Activated naive CD4-positive, alpha-beta T cell treated with anti-CD3 and anti-CD28 coated beads, Interleukin-2, amount 50 U/mL, for 72 hours (primary cell): ENCODE measurements at regions not wholly inside any gene's neighbourhood (a gene's known extent, or its start where the extent isn't known, plus 50 kb on each side); places are given as distances from the start of the nearest gene placed in this dataset.
A peak's percentile ranks its signal among the peaks of the same experiment; 100 is the strongest.

ENCODE experiments used
- ATAC-seq, 2 donors: fragments of 150-1000 bp; cut with Tn5 transposase; 2 replicates each; pipeline ENCODE4 v1.10.0; 2021; ENCODE audit warnings: mild to moderate bottlenecking in 2 of 2, moderate library complexity in 2 of 2
- DNase-seq, 2 donors: peaks; one replicate each; pipeline ENCODE4 v3.0.0; 2021 to 2022; ENCODE audit warnings: low spot score in 2 of 2
- H3K27ac Mint-ChIP-seq, 2 donors: one replicate each; pipeline ENCODE4 v1.8.0; 2022; ENCODE audit warnings: mild to moderate bottlenecking in 2 of 2, mixed read lengths in 2 of 2
- H3K36me3 Mint-ChIP-seq, 2 donors: one replicate each; pipeline ENCODE4 v1.8.0; 2022; ENCODE audit warnings: mixed read lengths in 2 of 2
- H3K9me3 Mint-ChIP-seq, 2 donors: one replicate each; pipeline ENCODE4 v1.8.0; 2022; ENCODE audit warnings: mixed read lengths in 2 of 2

- ATAC-seq (no peak), DNase-seq (peak in 1 of 2 donors; percentile 43)
- Mint-ChIP-seq H3K27ac (no peak overlapping the region), H3K9me3 (no peaks in the 10 kb centered on the region), H3K36me3 (no peaks in the 10 kb centered on the region)
These were observed 1082.5 kb downstream of the BRD1 start for GRCh38 chr22:48744967-48745841.

- Mint-ChIP-seq H3K27ac (no peak overlapping the region), H3K36me3 (no peaks in the 10 kb centered on the region), H3K9me3 (no peaks in the 10 kb centered on the region)
- ATAC-seq: no peak
- DNase-seq: peak in 1 of 2 donors; percentile 49
These were observed 1083.4 kb downstream of the BRD1 start for GRCh38 chr22:48744283-48744641.

- Mint-ChIP-seq H3K9me3 (no peaks in the 10 kb centered on the region), H3K36me3 (no peaks in the 10 kb centered on the region), H3K27ac (no peak overlapping the region)
- ATAC-seq (no peak), DNase-seq (no peak)
These were observed 1083.9 kb downstream of the BRD1 start for GRCh38 chr22:48743601-48744282.

- no peak for ATAC-seq
- peak in 1 of 2 donors; percentile 48 for DNase-seq
- H3K9me3 Mint-ChIP-seq: no peaks in the 10 kb centered on the region
- no peaks in the 10 kb centered on the region for H3K36me3 Mint-ChIP-seq
- H3K27ac Mint-ChIP-seq: no peak overlapping the region
These were observed 1084.9 kb downstream of the BRD1 start for GRCh38 chr22:48742556-48743343.

GRCh38 chr22:48742191-48742555 is 1085.5 kb downstream of the BRD1 start:
- H3K9me3 Mint-ChIP-seq: no peaks in the 10 kb centered on the region
- no peaks in the 10 kb centered on the region for H3K36me3 Mint-ChIP-seq
- H3K27ac Mint-ChIP-seq: no peak overlapping the region
- DNase-seq (peak in 1 of 2 donors; percentile 42), ATAC-seq (no peak)

- H3K9me3 Mint-ChIP-seq: no peaks in the 10 kb centered on the region
- no peak for ATAC-seq
These were observed 1086.1 kb downstream of the BRD1 start for GRCh38 chr22:48741540-48741939.

GRCh38 chr22:48740731-48741405 is 1086.8 kb downstream of the BRD1 start:
- ATAC-seq: no peak
- DNase-seq: peak in 1 of 2 donors; percentile 38
- Mint-ChIP-seq H3K9me3 (no peaks in the 10 kb centered on the region), H3K27ac (no peak overlapping the region), H3K36me3 (no peaks in the 10 kb centered on the region)

More at GRCh38 chr22:48741540-48741939, 1086.1 kb downstream of the BRD1 start:
- DNase-seq: peak in 1 of 2 donors; percentile 28
- Mint-ChIP-seq H3K36me3 (no peaks in the 10 kb centered on the region), H3K27ac (no peak overlapping the region)

GRCh38 chr22:48740086-48740730 is 1087.5 kb downstream of the BRD1 start:
- Mint-ChIP-seq H3K9me3 (no peaks in the 10 kb centered on the region), H3K36me3 (no peaks in the 10 kb centered on the region), H3K27ac (no peak overlapping the region)
- ATAC-seq: no peak
- DNase-seq: peak in 1 of 2 donors; percentile 49

GRCh38 chr22:48739348-48740085 is 1088.2 kb downstream of the BRD1 start:
- H3K9me3 Mint-ChIP-seq: no peaks in the 10 kb centered on the region

GRCh38 chr22:48738204-48738980 is 1089.3 kb downstream of the BRD1 start:
- DNase-seq: peak in 1 of 2 donors; percentile 34
- ATAC-seq: no peak
- Mint-ChIP-seq H3K9me3 (no peaks in the 10 kb centered on the region), H3K36me3 (no peaks in the 10 kb centered on the region), H3K27ac (no peak overlapping the region)

More at GRCh38 chr22:48739348-48740085, 1088.2 kb downstream of the BRD1 start:
- no peak for ATAC-seq
- peak in 1 of 2 donors; percentile 13 for DNase-seq
- H3K36me3 Mint-ChIP-seq: no peaks in the 10 kb centered on the region
- no peak overlapping the region for H3K27ac Mint-ChIP-seq

- Mint-ChIP-seq H3K36me3 (no peaks in the 10 kb centered on the region), H3K9me3 (no peaks in the 10 kb centered on the region), H3K27ac (no peak overlapping the region)
- ATAC-seq (no peak), DNase-seq (peak in 1 of 2 donors; percentile 35)
These were observed 1090.0 kb downstream of the BRD1 start for GRCh38 chr22:48737461-48738203.

GRCh38 chr22:48736593-48737460 is 1090.8 kb downstream of the BRD1 start:
- Mint-ChIP-seq H3K9me3 (no peaks in the 10 kb centered on the region), H3K27ac (no peak overlapping the region), H3K36me3 (no peaks in the 10 kb centered on the region)
- peak in 1 of 2 donors; percentile 14 for DNase-seq
- ATAC-seq: no peak

GRCh38 chr22:48734961-48735360 is 1092.7 kb downstream of the BRD1 start:
- no peak overlapping the region for H3K27ac Mint-ChIP-seq
- no peaks in the 10 kb centered on the region for H3K9me3 Mint-ChIP-seq
- H3K36me3 Mint-ChIP-seq: no peaks in the 10 kb centered on the region
- DNase-seq (no peak), ATAC-seq (no peak)
